ENCODE measurements at regions not wholly inside any gene's neighbourhood (a gene's known extent, or its start where the extent isn't known, plus 50 kb on each side); places are given as distances from the start of the nearest gene placed in this dataset.

DNA sequence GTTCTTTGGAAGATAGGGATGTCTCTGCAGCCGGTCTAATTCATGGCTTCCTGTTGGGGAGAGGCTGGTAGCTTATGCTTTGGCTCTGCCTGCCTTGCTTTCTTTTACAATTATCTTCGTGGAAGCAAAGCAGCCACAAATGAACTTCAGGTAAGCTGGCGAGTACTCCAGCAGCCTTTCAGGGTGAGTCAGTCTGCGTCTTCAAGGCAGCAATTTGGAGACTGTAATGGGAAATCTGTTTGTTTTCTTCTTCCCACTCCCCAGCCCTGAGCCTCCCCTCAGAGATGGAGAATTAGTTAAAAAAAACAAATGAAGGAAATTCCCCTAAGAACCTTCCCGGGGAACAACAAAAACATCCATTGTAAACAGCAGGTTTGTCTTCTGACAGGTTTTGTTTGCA, 100.1 kb downstream of the PSAT1 start:
- Mint-ChIP-seq H3K4me1 (peaks cover 20% of the 10 kb centered on the region), H3K9me3 (peaks cover 5% of the 10 kb centered on the region), H3K27me3 (ENCODE audit: low read depth) (no peaks in the 10 kb centered on the region), H3K27ac (ENCODE audit: unreplicated experiment) (no peak overlapping the region), H3K36me3 (ENCODE audit: low read depth) (peaks cover 12% of the 10 kb centered on the region), H3K4me3 (no peak overlapping the region)
- TF ChIP-seq, protein P1, sequence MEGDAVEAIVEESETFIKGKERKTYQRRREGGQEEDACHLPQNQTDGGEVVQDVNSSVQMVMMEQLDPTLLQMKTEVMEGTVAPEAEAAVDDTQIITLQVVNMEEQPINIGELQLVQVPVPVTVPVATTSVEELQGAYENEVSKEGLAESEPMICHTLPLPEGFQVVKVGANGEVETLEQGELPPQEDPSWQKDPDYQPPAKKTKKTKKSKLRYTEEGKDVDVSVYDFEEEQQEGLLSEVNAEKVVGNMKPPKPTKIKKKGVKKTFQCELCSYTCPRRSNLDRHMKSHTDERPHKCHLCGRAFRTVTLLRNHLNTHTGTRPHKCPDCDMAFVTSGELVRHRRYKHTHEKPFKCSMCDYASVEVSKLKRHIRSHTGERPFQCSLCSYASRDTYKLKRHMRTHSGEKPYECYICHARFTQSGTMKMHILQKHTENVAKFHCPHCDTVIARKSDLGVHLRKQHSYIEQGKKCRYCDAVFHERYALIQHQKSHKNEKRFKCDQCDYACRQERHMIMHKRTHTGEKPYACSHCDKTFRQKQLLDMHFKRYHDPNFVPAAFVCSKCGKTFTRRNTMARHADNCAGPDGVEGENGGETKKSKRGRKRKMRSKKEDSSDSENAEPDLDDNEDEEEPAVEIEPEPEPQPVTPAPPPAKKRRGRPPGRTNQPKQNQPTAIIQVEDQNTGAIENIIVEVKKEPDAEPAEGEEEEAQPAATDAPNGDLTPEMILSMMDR (conservative IDR thresholded peaks at IDR 0.05), result no peak
- no peak for DNase-seq (ENCODE audit: low read depth, low spot score)

DNA sequence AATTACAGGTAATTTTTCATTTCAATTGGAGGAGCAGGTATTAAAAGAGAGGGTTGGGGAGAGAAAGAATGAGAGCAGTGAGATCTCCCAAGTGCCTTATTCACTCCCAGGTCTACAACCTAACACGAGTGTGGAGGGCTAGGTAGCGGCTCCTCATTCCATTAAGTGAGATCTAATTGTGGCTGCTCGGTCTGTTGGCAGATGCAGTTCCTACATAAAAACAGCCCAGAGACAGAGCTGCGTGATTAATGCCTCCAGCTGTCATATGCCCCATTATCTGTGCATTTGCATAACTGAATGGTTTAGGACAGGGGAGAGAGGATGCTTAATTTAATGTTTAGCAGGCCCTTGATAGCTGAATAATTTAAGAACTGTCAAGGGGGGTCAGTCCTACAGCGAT, 100.5 kb downstream of the PSAT1 start:
- Mint-ChIP-seq H3K27me3 (ENCODE audit: low read depth) (no peaks in the 10 kb centered on the region), H3K27ac (ENCODE audit: unreplicated experiment) (no peak overlapping the region), H3K9me3 (peaks cover 5% of the 10 kb centered on the region), H3K36me3 (ENCODE audit: low read depth) (peaks cover 12% of the 10 kb centered on the region), H3K4me1 (peaks cover 20% of the 10 kb centered on the region), H3K4me3 (no peak overlapping the region)
- DNase-seq (ENCODE audit: low read depth, low spot score), result no peak
- TF ChIP-seq, protein P1 (conservative IDR thresholded peaks at IDR 0.05), result no peak

DNA sequence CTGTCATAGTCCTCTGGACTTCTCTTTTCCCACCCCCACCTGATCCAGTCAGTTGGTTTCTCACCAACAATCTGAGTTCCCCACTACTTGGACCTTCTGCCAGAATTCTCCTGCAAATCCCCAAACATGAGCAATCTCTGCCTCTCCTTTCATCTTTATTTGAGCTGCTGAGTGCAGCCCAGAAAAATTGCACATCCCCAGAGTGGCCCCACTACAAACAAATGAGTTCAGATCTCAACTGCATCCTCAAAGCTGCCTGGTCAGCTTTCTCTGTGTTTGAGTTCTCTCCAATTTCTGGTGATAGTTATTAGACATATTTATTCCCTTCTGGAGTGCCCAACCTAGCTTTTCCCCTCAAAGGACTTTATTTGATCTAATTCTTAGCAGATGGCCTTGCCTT, 102.2 kb downstream of the PSAT1 start:
- DNase-seq (ENCODE audit: low read depth, low spot score), result no peak
- Mint-ChIP-seq H3K4me1 (peaks cover 20% of the 10 kb centered on the region), H3K4me3 (no peak overlapping the region), H3K27ac (ENCODE audit: unreplicated experiment) (no peak overlapping the region), H3K27me3 (ENCODE audit: low read depth) (no peaks in the 10 kb centered on the region), H3K36me3 (ENCODE audit: low read depth) (peaks cover 10% of the 10 kb centered on the region), H3K9me3 (peaks cover 5% of the 10 kb centered on the region)
- TF ChIP-seq, protein P1 (conservative IDR thresholded peaks at IDR 0.05), result no peak

GRCh38 chr9:78400496-78400895, 103.6 kb downstream of the PSAT1 start:
- Mint-ChIP-seq H3K36me3 (ENCODE audit: low read depth) (peaks cover 7% of the 10 kb centered on the region), H3K9me3 (no peaks in the 10 kb centered on the region), H3K4me1 (peaks cover 20% of the 10 kb centered on the region), H3K27ac (ENCODE audit: unreplicated experiment) (no peak overlapping the region), H3K4me3 (no peak overlapping the region), H3K27me3 (ENCODE audit: low read depth) (no peaks in the 10 kb centered on the region)
- TF ChIP-seq, protein P1 (conservative IDR thresholded peaks at IDR 0.05), result no peak
- DNase-seq (ENCODE audit: low read depth, low spot score), result no peak

- peaks cover 4% of the 10 kb centered on the region for H3K9me3 Mint-ChIP-seq
- H3K4me3 Mint-ChIP-seq, result no peak overlapping the region
- TF ChIP-seq, protein P1 (conservative IDR thresholded peaks at IDR 0.05), result no peak
- no peaks in the 10 kb centered on the region for H3K27me3 Mint-ChIP-seq (ENCODE audit: low read depth)
- no peak overlapping the region for H3K27ac Mint-ChIP-seq (ENCODE audit: unreplicated experiment)
- H3K36me3 Mint-ChIP-seq (ENCODE audit: low read depth), result no peaks in the 10 kb centered on the region
- no peaks in the 10 kb centered on the region for H3K4me1 Mint-ChIP-seq
- DNase-seq (ENCODE audit: low read depth, low spot score), result no peak
Observed at GRCh38 chr9:78405461-78405860, 108.5 kb downstream of the PSAT1 start.

- Mint-ChIP-seq H3K4me3 (no peak overlapping the region), H3K27ac (ENCODE audit: unreplicated experiment) (no peak overlapping the region), H3K4me1 (no peaks in the 10 kb centered on the region), H3K9me3 (peaks cover 4% of the 10 kb centered on the region), H3K36me3 (ENCODE audit: low read depth) (peaks cover 4% of the 10 kb centered on the region), H3K27me3 (ENCODE audit: low read depth) (no peaks in the 10 kb centered on the region)
- DNase-seq (ENCODE audit: low read depth, low spot score), result no peak
- TF ChIP-seq, protein P1 (conservative IDR thresholded peaks at IDR 0.05), result no peak
Observed at GRCh38 chr9:78406146-78406545, 109.2 kb downstream of the PSAT1 start.

All from neural crest cell (in vitro differentiated cells).